Astrocyte of the cerebellum (primary cell): ENCODE measurements at regions not wholly inside any gene's neighbourhood (a gene's known extent, or its start where the extent isn't known, plus 50 kb on each side); places are given as distances from the start of the nearest gene placed in this dataset.
"Not testable (repeated sequence)": the region's sequence is repeated elsewhere in the genome, so short reads cannot be mapped to it uniquely, and the experiment has no call there.

Experiments used
- DNase-seq: peaks from one replicate; pipeline ENCODE4 v3.0.0-alpha.2; 2011; ENCODE audit warnings: low read depth
- H3K4me3 ChIP-seq: 2 replicates; pipeline ENCODE4 v1.5.1; 2011; ENCODE audit warnings: mild to moderate bottlenecking, low read depth, low read length, moderate library complexity
- in situ Hi-C: cut with HindIII; loops from 2 replicates; pipeline ENCODE4 v1.10.0; 2017; ENCODE audit warnings: low sequenced_read_pairs
- TF ChIP-seq, protein P1 (sequence below): IDR thresholded peaks from 2 replicates; pipeline ENCODE4 v1.5.1; 2012; ENCODE audit warnings: low read length, low read depth, moderate library complexity, mild to moderate bottlenecking; ENCODE audit errors: missing control alignments

- TF ChIP-seq, protein P1, sequence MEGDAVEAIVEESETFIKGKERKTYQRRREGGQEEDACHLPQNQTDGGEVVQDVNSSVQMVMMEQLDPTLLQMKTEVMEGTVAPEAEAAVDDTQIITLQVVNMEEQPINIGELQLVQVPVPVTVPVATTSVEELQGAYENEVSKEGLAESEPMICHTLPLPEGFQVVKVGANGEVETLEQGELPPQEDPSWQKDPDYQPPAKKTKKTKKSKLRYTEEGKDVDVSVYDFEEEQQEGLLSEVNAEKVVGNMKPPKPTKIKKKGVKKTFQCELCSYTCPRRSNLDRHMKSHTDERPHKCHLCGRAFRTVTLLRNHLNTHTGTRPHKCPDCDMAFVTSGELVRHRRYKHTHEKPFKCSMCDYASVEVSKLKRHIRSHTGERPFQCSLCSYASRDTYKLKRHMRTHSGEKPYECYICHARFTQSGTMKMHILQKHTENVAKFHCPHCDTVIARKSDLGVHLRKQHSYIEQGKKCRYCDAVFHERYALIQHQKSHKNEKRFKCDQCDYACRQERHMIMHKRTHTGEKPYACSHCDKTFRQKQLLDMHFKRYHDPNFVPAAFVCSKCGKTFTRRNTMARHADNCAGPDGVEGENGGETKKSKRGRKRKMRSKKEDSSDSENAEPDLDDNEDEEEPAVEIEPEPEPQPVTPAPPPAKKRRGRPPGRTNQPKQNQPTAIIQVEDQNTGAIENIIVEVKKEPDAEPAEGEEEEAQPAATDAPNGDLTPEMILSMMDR: no peak
- DNase-seq: peak; percentile 47
- in situ Hi-C loops: no loop called here
- no peak overlapping the region for H3K4me3 ChIP-seq
Measured at GRCh38 chr3:87436781-87437543, 160.6 kb upstream of the POU1F1 start.

- in situ Hi-C loops: no loop called here
- TF ChIP-seq, protein P1: no peak
- DNase-seq: no peak
- H3K4me3 ChIP-seq: no peak overlapping the region
Measured at GRCh38 chr3:87435926-87436620, 159.7 kb upstream of the POU1F1 start.

DNA sequence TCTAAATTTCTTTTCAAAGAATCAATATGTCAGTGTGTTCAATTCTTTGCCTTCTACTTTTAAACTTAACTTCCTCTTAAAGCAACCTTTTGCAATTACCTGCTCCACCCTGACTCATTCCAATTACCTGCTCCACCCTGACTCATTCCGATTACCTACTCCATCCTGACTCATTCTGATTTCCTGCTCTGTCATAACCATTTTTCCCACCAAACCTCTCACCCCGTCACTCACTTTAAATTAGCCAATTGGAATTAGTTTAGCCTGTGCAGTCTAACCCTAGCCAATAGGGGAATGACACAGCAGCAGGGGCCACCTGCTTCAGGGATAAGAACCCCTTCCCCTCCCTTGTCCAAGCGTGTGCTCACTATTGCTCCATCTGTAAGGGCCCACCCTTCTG is 157.1 kb upstream of the POU1F1 start:
- DNase-seq, H3K4me3 ChIP-seq, in situ Hi-C loops: not testable (repeated sequence)

GRCh38 chr3:87426918-87427317 is 150.5 kb upstream of the POU1F1 start:
- no peak overlapping the region for H3K4me3 ChIP-seq
- no peak for DNase-seq
- TF ChIP-seq, protein P1: no peak
- in situ Hi-C loops: no loop called here

DNA sequence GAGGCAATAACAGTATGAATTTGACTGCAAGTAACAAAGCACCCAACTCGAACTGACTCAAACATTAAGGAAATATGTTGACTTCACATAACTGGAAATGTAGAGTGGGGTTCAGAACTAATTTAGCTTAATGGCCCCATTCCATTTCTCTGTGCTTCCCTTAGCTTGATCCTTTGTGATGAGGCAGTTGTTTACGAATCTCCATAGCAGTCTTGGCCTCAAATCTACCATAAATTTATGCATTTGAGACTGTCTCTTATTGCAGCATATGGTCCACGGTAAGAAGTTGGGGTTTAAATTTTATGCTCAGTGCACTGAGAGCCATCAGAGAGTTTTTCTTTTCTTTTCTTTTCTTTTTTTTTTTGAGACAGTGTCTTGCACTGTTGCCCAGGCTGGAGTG is 148.7 kb upstream of the POU1F1 start:
- no peak overlapping the region for H3K4me3 ChIP-seq
- TF ChIP-seq, protein P1: no peak
- in situ Hi-C loops: no loop called here
- DNase-seq: no peak

- DNase-seq: no peak
- H3K4me3 ChIP-seq: no peak overlapping the region
- in situ Hi-C loops: no loop called here
- TF ChIP-seq, protein P1: no peak
Measured at GRCh38 chr3:87423336-87423735, 147.0 kb upstream of the POU1F1 start.

DNA sequence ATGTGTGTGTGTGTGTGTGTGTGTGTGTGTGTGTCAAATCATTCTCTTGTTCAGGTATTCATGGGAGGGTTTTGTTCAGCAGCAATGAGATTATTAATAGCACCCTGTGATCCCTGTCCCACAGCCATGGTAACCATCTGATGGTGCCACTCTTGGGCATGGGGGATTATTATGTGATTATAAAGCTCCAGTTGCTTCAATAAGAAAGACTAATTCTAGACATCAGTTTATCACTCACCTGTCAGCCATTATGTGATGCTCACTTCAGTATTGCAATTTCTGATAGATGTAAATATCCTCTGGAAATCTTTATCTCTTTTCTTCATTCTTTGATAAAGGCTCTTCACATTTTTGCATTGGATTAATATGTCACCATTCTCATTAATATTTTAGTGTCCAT is 145.9 kb upstream of the POU1F1 start:
- no peak for DNase-seq
- no peak overlapping the region for H3K4me3 ChIP-seq
- TF ChIP-seq, protein P1: no peak
- in situ Hi-C loops: no loop called here
